ENCODE measurements at regions not wholly inside any gene's neighbourhood (a gene's known extent, or its start where the extent isn't known, plus 50 kb on each side); places are given as distances from the start of the nearest gene placed in this dataset.
"Not testable (repeated sequence)": the region's sequence is repeated elsewhere in the genome, so short reads cannot be mapped to it uniquely, and the experiment has no call there.

- not testable (repeated sequence) for TF ChIP-seq EZH2phosphoT487 (IDR thresholded peaks at IDR 0.05; ENCODE audit: insufficient read depth, low read depth); EZH2 (IDR thresholded peaks at IDR 0.05; ENCODE audit: insufficient read depth, poor library complexity, severe bottlenecking)
These were observed 195.2 kb upstream of the TPTE start for GRCh38 chr21:10326146-10326545.
